Lung (tissue), 11 donors: ENCODE measurements at regions not wholly inside any gene's neighbourhood (a gene's known extent, or its start where the extent isn't known, plus 50 kb on each side); places are given as distances from the start of the nearest gene placed in this dataset.

Experiments used
- ATAC-seq: fragments of 200-7000 bp; cut with Tn5 transposase; one replicate; pipeline ENCODE4 v1.9.1; 2020; ENCODE audit warnings: moderate number of reproducible peaks; ENCODE audit not compliant: insufficient read depth, low FRiP score
- DNase-seq, 3 donors: peaks; one replicate each; pipeline ENCODE4 v3.0.0-alpha.2; 2013 to 2017
- H3K27ac ChIP-seq, 2 donors: one replicate each; pipeline ENCODE4 v1.5.1; 2013; ENCODE audit warnings: mild to moderate bottlenecking in 2 of 2, moderate library complexity in 2 of 2, control low read depth in 1 of 2, inconsistent platforms in 1 of 2, low read depth in 1 of 2, low read length in 1 of 2
- H3K27me3 ChIP-seq, 3 donors: one replicate each; pipeline ENCODE4 v1.5.1; 2013; ENCODE audit warnings: low read length in 2 of 3; ENCODE audit not compliant: control insufficient read depth in 3 of 3, insufficient read depth in 3 of 3
- H3K36me3 ChIP-seq, 4 donors: one replicate each; pipeline ENCODE4 v1.5.1; 2013; ENCODE audit warnings: low read length in 4 of 4, mild to moderate bottlenecking in 1 of 4, moderate library complexity in 1 of 4; ENCODE audit not compliant: control insufficient read depth in 4 of 4, insufficient read depth in 4 of 4
- H3K4me1 ChIP-seq, 5 donors: one replicate each; pipeline ENCODE4 v1.5.1; 2013; ENCODE audit warnings: low read length in 5 of 5, mild to moderate bottlenecking in 2 of 5, moderate library complexity in 1 of 5; ENCODE audit not compliant: control insufficient read depth in 5 of 5, insufficient read depth in 5 of 5
- H3K4me3 ChIP-seq: one replicate; pipeline ENCODE4 v1.5.1; 2013; ENCODE audit warnings: mild to moderate bottlenecking, control low read depth, moderate library complexity
- H3K9ac ChIP-seq, 2 donors: one replicate each; pipeline ENCODE4 v1.5.1; 2013; ENCODE audit warnings: low read length in 2 of 2, control low read depth in 1 of 2; ENCODE audit not compliant: insufficient read depth in 1 of 2
- H3K9me3 ChIP-seq, 4 donors: one replicate each; pipeline ENCODE4 v1.5.1; 2013; ENCODE audit warnings: low read length in 3 of 4, mild to moderate bottlenecking in 1 of 4, moderate library complexity in 1 of 4; ENCODE audit not compliant: control insufficient read depth in 4 of 4, insufficient read depth in 3 of 4
- WGBS, 2 donors: extraction: QIAGEN DNeasy Blood & Tissue Kit; methylation state at CpG; one replicate each; pipeline ENCODE4 v1.1.7; 2013; 5-methylcytosine and 5-hydroxymethylcytosine counted together
- TF ChIP-seq, protein P1 (sequence below): IDR thresholded peaks from 2 replicates; pipeline ENCODE4 v1.5.1; 2012; ENCODE audit warnings: mild to moderate bottlenecking; ENCODE audit errors: control extremely low read depth, extremely low read depth
- donor health status: control.
- donor health status: control.
- donor health status: Bipolar disorder and iron deficiency.
- donor health status: healthy.
- donor health status: DM: yes; HTN: yes; CAD: no.

DNA sequence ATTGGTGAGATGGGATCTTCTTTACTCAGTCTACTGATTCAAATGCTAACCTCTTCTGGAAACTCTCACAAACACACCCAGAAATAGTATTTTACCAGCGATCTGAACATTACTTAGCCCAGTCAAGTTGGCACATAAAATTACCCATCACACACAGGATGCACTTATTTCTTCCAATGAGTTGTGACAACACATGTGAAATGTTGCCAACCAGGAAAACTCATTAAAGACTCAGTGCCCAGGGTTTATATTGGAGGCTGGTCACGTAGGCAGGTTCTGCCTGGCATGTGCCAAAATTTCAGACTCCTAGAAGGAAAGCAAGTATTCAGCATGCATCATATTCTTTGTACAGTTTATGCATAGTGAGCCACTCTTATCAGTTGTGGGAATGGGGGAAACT is 443.3 kb downstream of the EPM2A start:
- Histone ChIP-seq H3K27me3 (no peaks in the 10 kb centered on the region), H3K36me3 (no peaks in the 10 kb centered on the region), H3K4me1 (peaks cover 0 to 4% (median 0%) of the 10 kb centered on the region in 5 donors), H3K9me3 (no peaks in the 10 kb centered on the region), H3K9ac (no peak overlapping the region), H3K4me3 (no peak overlapping the region), H3K27ac (no peak overlapping the region)
- whole genome bisulfite sequencing, 2 donors = 80 to 90% methylated on average over 2 of the region's 2 CpGs
- ATAC-seq (no peak), DNase-seq (no peak)
- TF ChIP-seq, protein P1, sequence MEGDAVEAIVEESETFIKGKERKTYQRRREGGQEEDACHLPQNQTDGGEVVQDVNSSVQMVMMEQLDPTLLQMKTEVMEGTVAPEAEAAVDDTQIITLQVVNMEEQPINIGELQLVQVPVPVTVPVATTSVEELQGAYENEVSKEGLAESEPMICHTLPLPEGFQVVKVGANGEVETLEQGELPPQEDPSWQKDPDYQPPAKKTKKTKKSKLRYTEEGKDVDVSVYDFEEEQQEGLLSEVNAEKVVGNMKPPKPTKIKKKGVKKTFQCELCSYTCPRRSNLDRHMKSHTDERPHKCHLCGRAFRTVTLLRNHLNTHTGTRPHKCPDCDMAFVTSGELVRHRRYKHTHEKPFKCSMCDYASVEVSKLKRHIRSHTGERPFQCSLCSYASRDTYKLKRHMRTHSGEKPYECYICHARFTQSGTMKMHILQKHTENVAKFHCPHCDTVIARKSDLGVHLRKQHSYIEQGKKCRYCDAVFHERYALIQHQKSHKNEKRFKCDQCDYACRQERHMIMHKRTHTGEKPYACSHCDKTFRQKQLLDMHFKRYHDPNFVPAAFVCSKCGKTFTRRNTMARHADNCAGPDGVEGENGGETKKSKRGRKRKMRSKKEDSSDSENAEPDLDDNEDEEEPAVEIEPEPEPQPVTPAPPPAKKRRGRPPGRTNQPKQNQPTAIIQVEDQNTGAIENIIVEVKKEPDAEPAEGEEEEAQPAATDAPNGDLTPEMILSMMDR = no peak

DNA sequence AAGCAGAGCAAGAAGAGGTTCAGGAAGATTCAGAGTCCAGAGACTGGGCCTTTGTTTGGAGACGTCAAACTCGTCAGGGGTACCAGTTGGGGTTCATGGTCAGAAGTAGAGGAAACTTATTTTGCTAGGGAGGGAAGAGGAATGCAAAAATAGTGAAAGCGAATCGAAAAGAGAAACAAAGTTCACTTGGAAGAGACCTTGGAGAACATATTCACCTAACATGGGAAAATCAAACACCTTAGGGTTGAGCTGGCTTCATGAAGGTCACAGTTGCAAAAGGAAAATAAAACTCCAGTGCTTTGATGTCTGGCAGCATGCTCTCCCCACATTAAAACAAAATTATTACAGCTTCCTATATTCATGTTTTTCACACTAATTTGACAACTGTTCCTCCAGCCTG is 440.4 kb downstream of the EPM2A start:
- H3K4me3 ChIP-seq = no peak overlapping the region
- no peak overlapping the region for H3K9ac ChIP-seq
- peaks cover 0 to 4% (median 0%) of the 10 kb centered on the region in 5 donors for H3K4me1 ChIP-seq
- no peak for DNase-seq
- TF ChIP-seq, protein P1 = no peak
- H3K36me3 ChIP-seq = no peaks in the 10 kb centered on the region
- WGBS, 2 donors = 82 to 84% methylated on average over 4 of the region's 4 CpGs
- no peaks in the 10 kb centered on the region for H3K27me3 ChIP-seq
- H3K9me3 ChIP-seq = no peaks in the 10 kb centered on the region
- no peak overlapping the region for H3K27ac ChIP-seq
- no peak for ATAC-seq

DNA sequence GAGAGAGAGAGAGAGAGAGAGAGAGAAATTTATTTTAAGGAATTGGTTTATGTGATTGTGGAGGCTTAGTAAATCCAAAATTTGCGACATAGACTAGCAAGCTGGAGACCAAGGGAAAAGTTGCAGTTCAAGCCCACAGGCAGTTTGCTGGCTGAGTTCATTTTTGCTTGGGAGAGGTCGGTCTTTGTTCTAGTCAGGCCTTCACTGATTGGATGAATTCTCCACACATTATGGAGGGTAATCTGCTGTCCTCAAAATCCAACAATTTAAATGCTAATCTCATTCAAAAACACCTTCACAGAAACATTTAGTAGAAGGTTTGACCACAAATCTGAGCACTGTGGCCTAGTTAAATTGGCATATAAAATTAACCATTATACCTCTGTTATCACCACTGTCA is 439.6 kb downstream of the EPM2A start:
- Histone ChIP-seq H3K4me3 (no peak overlapping the region), H3K9me3 (no peaks in the 10 kb centered on the region), H3K27me3 (no peaks in the 10 kb centered on the region), H3K4me1 (peaks cover 0 to 4% (median 0%) of the 10 kb centered on the region in 5 donors), H3K27ac (no peak overlapping the region), H3K36me3 (no peaks in the 10 kb centered on the region), H3K9ac (no peak overlapping the region)
- no peak for DNase-seq
- no peak for ATAC-seq
- 93 to 94% methylated on average over 2 of the region's 2 CpGs for WGBS, 2 donors
- TF ChIP-seq, protein P1 = no peak

DNA sequence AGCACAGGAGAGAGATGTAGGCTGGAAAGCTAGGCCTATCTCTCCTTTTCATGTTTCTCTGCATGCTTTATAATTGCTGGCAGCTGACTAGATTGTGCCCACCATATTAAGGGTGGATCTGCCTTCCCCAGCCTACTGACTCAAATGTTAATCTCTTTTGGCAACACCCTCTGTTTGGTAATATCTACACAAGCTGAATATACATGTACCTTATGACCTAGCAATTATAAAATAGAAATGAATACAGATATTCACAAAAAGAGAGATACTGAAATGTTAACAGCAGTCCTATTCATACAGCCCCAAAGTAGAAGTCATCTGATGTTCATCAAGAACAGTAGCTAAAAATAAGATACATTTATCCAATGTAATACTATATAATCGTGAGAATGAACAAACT is 429.6 kb downstream of the EPM2A start:
- H3K36me3 ChIP-seq = no peaks in the 10 kb centered on the region
- DNase-seq = no peak
- no peaks in the 10 kb centered on the region for H3K4me1 ChIP-seq
- H3K9ac ChIP-seq = no peak overlapping the region
- 92 to 94% methylated on average over 1 of the region's 1 CpG for WGBS, 2 donors
- ATAC-seq = no peak
- no peaks in the 10 kb centered on the region for H3K27me3 ChIP-seq
- no peak overlapping the region for H3K4me3 ChIP-seq
- no peaks in the 10 kb centered on the region for H3K9me3 ChIP-seq
- no peak overlapping the region for H3K27ac ChIP-seq
- TF ChIP-seq, protein P1 = no peak
